ENCODE measurements at regions not wholly inside any gene's neighbourhood (a gene's known extent, or its start where the extent isn't known, plus 50 kb on each side); places are given as distances from the start of the nearest gene placed in this dataset.
"Not testable (repeated sequence)": the region's sequence is repeated elsewhere in the genome, so short reads cannot be mapped to it uniquely, and the experiment has no call there.

GRCh38 chr6:135129136-135129856, 51.8 kb upstream of the MYB start:
- DNase-seq (ENCODE audit: low spot score) = no peak

GRCh38 chr6:135128268-135128914, 52.7 kb upstream of the MYB start:
- DNase-seq (ENCODE audit: low spot score) = no peak

- DNase-seq (ENCODE audit: low spot score) = no peak
These were observed 54.4 kb upstream of the MYB start for GRCh38 chr6:135126729-135127128.

- DNase-seq (ENCODE audit: low spot score) = no peak
These were observed 55.1 kb upstream of the MYB start for GRCh38 chr6:135126034-135126433.

- no peak for DNase-seq (ENCODE audit: low spot score)
These were observed 59.7 kb upstream of the MYB start for GRCh38 chr6:135121434-135121833.

- DNase-seq (ENCODE audit: low spot score) = no peak
These were observed 62.9 kb upstream of the MYB start for GRCh38 chr6:135118134-135118730.

- no peak for DNase-seq (ENCODE audit: low spot score)
These were observed 62.9 kb upstream of the HBS1L start for GRCh38 chr6:135117413-135117968.

- DNase-seq (ENCODE audit: low spot score) = peak; percentile 45
These were observed 61.9 kb upstream of the HBS1L start for GRCh38 chr6:135116571-135116970.

- peak; percentile 46 for DNase-seq (ENCODE audit: low spot score)
These were observed 61.2 kb upstream of the HBS1L start for GRCh38 chr6:135115834-135116233.

- peak; percentile 38 for DNase-seq (ENCODE audit: low spot score)
These were observed 60.8 kb upstream of the HBS1L start for GRCh38 chr6:135115411-135115810.

GRCh38 chr6:135114355-135115145, 59.9 kb upstream of the HBS1L start:
- DNase-seq (ENCODE audit: low spot score) = peak; percentile 84

GRCh38 chr6:135113860-135114259, 59.2 kb upstream of the HBS1L start:
- DNase-seq (ENCODE audit: low spot score) = no peak

GRCh38 chr6:135112951-135113350, 58.3 kb upstream of the HBS1L start:
- DNase-seq (ENCODE audit: low spot score) = peak; percentile 53

GRCh38 chr6:135110261-135110781, 55.7 kb upstream of the HBS1L start:
- not testable (repeated sequence) for DNase-seq (ENCODE audit: low spot score)

- DNase-seq (ENCODE audit: low spot score) = no peak
These were observed 55.1 kb upstream of the HBS1L start for GRCh38 chr6:135109761-135110160.

GRCh38 chr6:135108692-135109091, 54.1 kb upstream of the HBS1L start:
- no peak for DNase-seq (ENCODE audit: low spot score)

- DNase-seq (ENCODE audit: low spot score) = no peak
These were observed 52.0 kb upstream of the HBS1L start for GRCh38 chr6:135106611-135107010.

GRCh38 chr6:135105710-135106109, 51.1 kb upstream of the HBS1L start:
- no peak for DNase-seq (ENCODE audit: low spot score)

- no peak for DNase-seq (ENCODE audit: low spot score)
These were observed 50.7 kb upstream of the HBS1L start for GRCh38 chr6:135105299-135105698.

Measured in NAMALWA (cell line).